Left lung (tissue), 4 donors: ENCODE measurements at regions not wholly inside any gene's neighbourhood (a gene's known extent, or its start where the extent isn't known, plus 50 kb on each side); places are given as distances from the start of the nearest gene placed in this dataset.
"Not testable (repeated sequence)": the region's sequence is repeated elsewhere in the genome, so short reads cannot be mapped to it uniquely, and the experiment has no call there.

ENCODE experiments used
- ATAC-seq: fragments of 200-7000 bp; cut with Tn5 transposase; one replicate; pipeline ENCODE4 v1.9.1; 2020; ENCODE audit warnings: moderate library complexity
- DNase-seq, 4 donors: peaks; one replicate each; pipeline ENCODE4 v3.0.0-alpha.2; 2013 to 2020
- H3K27ac ChIP-seq, 2 donors: fragments of 200-600 bp; sonication (generic) in 1 of 2; one replicate each; pipeline versions ENCODE4 v1.5.0 to v1.8.0; 2020 to 2021
- H3K27me3 ChIP-seq, 2 donors: fragments of 200-600 bp; sonication (generic) in 1 of 2; one replicate each; pipeline versions ENCODE4 v1.5.0 to v1.8.0; 2020 to 2021
- H3K36me3 ChIP-seq, 2 donors: fragments of 200-600 bp; sonication (generic) in 1 of 2; one replicate each; pipeline versions ENCODE4 v1.5.0 to v1.8.0; 2020 to 2021
- H3K4me1 ChIP-seq, 2 donors: fragments of 200-600 bp; one replicate each; pipeline ENCODE4 v1.8.0; 2021
- H3K4me3 ChIP-seq, 2 donors: fragments of 200-600 bp; sonication (generic) in 1 of 2; one replicate each; pipeline versions ENCODE4 v1.5.0 to v1.8.0; 2020 to 2021; ENCODE audit warnings: mild to moderate bottlenecking in 1 of 2
- H3K9me3 ChIP-seq, 2 donors: fragments of 200-600 bp; sonication (generic) in 1 of 2; one replicate each; pipeline versions ENCODE4 v1.5.0 to v1.8.0; 2020 to 2021
- CTCF ChIP-seq, 2 donors: fragments of 200-600 bp; sonication (generic) in 1 of 2; IDR thresholded peaks; one replicate each; pipeline versions ENCODE4 v1.5.0 to v1.8.0; 2021; ENCODE audit warnings: antibody characterized with exemption in 2 of 2
- intact Hi-C, 2 donors: fragments of 100-400 bp; cut with DNase I; formaldehyde crosslinking; loops; one replicate each; pipeline versions ENCODE4 v1.11.2 to v1.14.2; 2022
- donor health status: DM: no; HTN: yes; CAD: no.
- donor health status: DM: no; HTN: no; CAD: no.

GRCh38 chr4:137905930-137906329 is 336.2 kb downstream of the SLC7A11 start:
- ATAC-seq (no peak), DNase-seq (no peak)
- Histone ChIP-seq H3K4me1 (no peaks in the 10 kb centered on the region), H3K36me3 (no peaks in the 10 kb centered on the region), H3K9me3 (no peaks in the 10 kb centered on the region), H3K4me3 (no peak overlapping the region), H3K27ac (no peak overlapping the region), H3K27me3 (no peaks in the 10 kb centered on the region)
- intact Hi-C loops: no loop called here
- no peak for TF ChIP-seq CTCF (IDR thresholded peaks at IDR 0.05)

DNA sequence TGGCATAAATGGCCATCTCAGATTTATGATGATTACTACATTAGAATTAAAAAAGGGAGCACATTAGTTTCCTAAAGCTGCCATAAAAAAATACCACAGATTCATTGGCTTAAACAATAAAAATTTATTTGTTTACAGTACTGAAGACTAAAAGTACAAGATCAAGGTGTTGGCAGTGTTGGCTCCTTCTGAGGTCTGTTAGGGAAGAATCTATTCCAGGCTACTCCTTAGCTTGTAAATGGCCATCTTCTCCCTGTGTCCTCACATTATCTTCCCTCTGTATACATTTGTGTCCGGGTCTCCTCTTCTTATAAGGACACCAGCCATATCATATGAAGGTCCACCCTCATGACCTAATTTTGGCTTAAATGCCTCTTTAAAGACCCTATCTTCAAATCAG is 341.0 kb downstream of the SLC7A11 start:
- H3K4me3 ChIP-seq: no peak overlapping the region
- H3K27ac ChIP-seq: no peak overlapping the region
- H3K9me3 ChIP-seq: no peaks in the 10 kb centered on the region
- TF ChIP-seq CTCF (IDR thresholded peaks at IDR 0.05): no peak
- H3K27me3 ChIP-seq: no peaks in the 10 kb centered on the region
- intact Hi-C loops: no loop called here
- ATAC-seq: no peak
- H3K36me3 ChIP-seq: no peaks in the 10 kb centered on the region
- H3K4me1 ChIP-seq: no peaks in the 10 kb centered on the region
- DNase-seq: no peak

- TF ChIP-seq CTCF (IDR thresholded peaks at IDR 0.05): no peak
- Histone ChIP-seq H3K4me3 (no peak overlapping the region), H3K4me1 (no peaks in the 10 kb centered on the region), H3K36me3 (no peaks in the 10 kb centered on the region), H3K27me3 (no peaks in the 10 kb centered on the region), H3K27ac (no peak overlapping the region), H3K9me3 (no peaks in the 10 kb centered on the region)
- no peak for ATAC-seq
- intact Hi-C loops: no loop called here
- DNase-seq: no peak
These were observed 345.9 kb downstream of the SLC7A11 start for GRCh38 chr4:137896221-137896737.

DNA sequence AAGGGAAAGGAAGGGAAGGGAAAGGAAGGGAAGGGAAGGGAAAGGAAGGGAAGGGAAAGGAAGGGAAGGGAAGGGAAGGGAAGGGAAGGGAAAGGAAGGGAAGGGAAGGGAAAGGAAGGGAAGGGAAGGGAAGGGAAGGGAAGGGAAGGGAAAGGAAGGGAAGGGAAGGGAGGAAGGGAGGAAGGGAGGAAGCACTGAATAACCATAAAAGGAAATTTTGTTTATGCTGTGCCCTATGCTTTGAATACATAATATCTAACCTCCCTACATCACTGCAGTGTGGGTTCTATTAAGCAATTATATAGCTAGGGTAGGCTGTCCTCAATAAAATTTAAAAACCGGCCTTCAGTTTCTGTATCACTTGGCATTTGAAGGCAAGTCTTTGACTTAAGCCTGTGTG is 346.6 kb downstream of the SLC7A11 start:
- intact Hi-C loops, H3K36me3 ChIP-seq, H3K9me3 ChIP-seq, H3K27me3 ChIP-seq, H3K27ac ChIP-seq, ATAC-seq, H3K4me1 ChIP-seq, DNase-seq, H3K4me3 ChIP-seq: not testable (repeated sequence)

DNA sequence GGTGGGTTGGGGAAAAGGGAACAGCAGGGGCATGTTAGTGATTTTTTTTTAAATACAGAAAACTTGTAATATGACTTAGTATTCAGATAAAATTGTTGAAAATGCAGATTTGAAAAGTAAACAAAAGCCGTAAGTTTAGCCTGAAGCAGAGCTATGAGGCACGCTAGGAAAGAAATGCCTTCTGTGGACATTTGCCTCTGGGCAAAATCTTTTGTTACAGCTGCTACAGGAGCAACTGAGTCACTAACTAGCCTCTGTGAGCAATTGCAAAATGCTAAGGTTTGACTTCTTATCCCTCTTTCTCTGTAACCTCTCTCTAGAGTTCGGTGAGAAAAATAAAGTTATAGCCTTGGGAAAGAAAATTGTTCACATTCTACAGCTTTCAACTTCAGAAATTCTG is 350.0 kb downstream of the SLC7A11 start:
- Histone ChIP-seq H3K27me3 (no peaks in the 10 kb centered on the region), H3K36me3 (no peaks in the 10 kb centered on the region), H3K27ac (no peak overlapping the region), H3K9me3 (no peaks in the 10 kb centered on the region), H3K4me1 (no peaks in the 10 kb centered on the region), H3K4me3 (no peak overlapping the region)
- intact Hi-C loops: no loop called here
- no peak for TF ChIP-seq CTCF (IDR thresholded peaks at IDR 0.05)
- DNase-seq (no peak), ATAC-seq (no peak)

GRCh38 chr4:137890812-137891211 is 351.3 kb downstream of the SLC7A11 start:
- Histone ChIP-seq H3K4me1 (no peaks in the 10 kb centered on the region), H3K36me3 (no peaks in the 10 kb centered on the region), H3K27me3 (no peaks in the 10 kb centered on the region), H3K27ac (no peak overlapping the region), H3K4me3 (no peak overlapping the region), H3K9me3 (no peaks in the 10 kb centered on the region)
- ATAC-seq (no peak), DNase-seq (no peak)
- intact Hi-C loops: no loop called here
- no peak for TF ChIP-seq CTCF (IDR thresholded peaks at IDR 0.05)
